H1 (cell line): ENCODE measurements at regions not wholly inside any gene's neighbourhood (a gene's known extent, or its start where the extent isn't known, plus 50 kb on each side); places are given as distances from the start of the nearest gene placed in this dataset.
A peak's percentile ranks its signal among the peaks of the same experiment; 100 is the strongest.

Experiments used
- CTCF ChIA-PET: fragments of 300-600 bp; sonication (Branson Sonifier 250); formaldehyde crosslinking; loops from one replicate; lab custom pipeline; 2021; ENCODE audit not compliant: partially characterized antibody; lab: Charles Lee
- POLR2A ChIA-PET: fragments of 300-600 bp; sonication (Branson Sonifier 250); formaldehyde crosslinking; loops from one replicate; lab custom pipeline; 2021; ENCODE audit warnings: inconsistent platforms; ENCODE audit not compliant: partially characterized antibody; lab: Charles Lee
- DNase-seq, 2 experiments: peaks; one replicate each; pipeline versions ENCODE4 v3.0.0 to v3.0.0-alpha.2; 2010 to 2022; ENCODE audit warnings: low spot score in 2 of 2, low read depth in 1 of 2, mixed read lengths in 1 of 2
- FAIRE-seq: peaks from 2 replicates; lab custom pipeline; 2011; peaks lifted over from hg19 to GRCh38; lab: Jason Lieb, UNC
- H2AFZ ChIP-seq: 2 replicates; pipeline ENCODE4 v1.8.1; 2012; ENCODE audit warnings: low read length, inconsistent platforms
- H2AK5ac ChIP-seq: 2 replicates; pipeline ENCODE4 v1.6.1; 2013; ENCODE audit warnings: low read depth, low read length
- H2BK120ac ChIP-seq: replicated peaks from 2 replicates; pipeline ENCODE3; 2013; ENCODE audit warnings: low read depth, low read length, inconsistent platforms
- H2BK12ac ChIP-seq: 2 replicates; pipeline ENCODE4 v1.6.1; 2013; ENCODE audit warnings: low read depth, low read length
- H2BK15ac ChIP-seq: 2 replicates; pipeline ENCODE4 v1.6.1; 2013; ENCODE audit warnings: low read length
- H2BK20ac ChIP-seq: 2 replicates; pipeline ENCODE4 v1.6.1; 2013; ENCODE audit warnings: low read length
- H2BK5ac ChIP-seq: 2 replicates; pipeline ENCODE4 v1.6.1; 2013; ENCODE audit warnings: low read depth, low read length
- H3K14ac ChIP-seq: 2 replicates; pipeline ENCODE4 v1.6.1; 2013; ENCODE audit warnings: inconsistent platforms; ENCODE audit not compliant: insufficient read length
- H3K18ac ChIP-seq: 2 replicates; pipeline ENCODE4 v1.6.1; 2013; ENCODE audit warnings: low read length; ENCODE audit errors: extremely low read depth
- H3K23ac ChIP-seq: 2 replicates; pipeline ENCODE4 v1.6.1; 2013; ENCODE audit warnings: inconsistent platforms; ENCODE audit not compliant: insufficient read length
- H3K23me2 ChIP-seq: 2 replicates; pipeline ENCODE4 v1.6.1; 2013; ENCODE audit warnings: low read depth, low read length
- H3K27ac ChIP-seq: 2 replicates; pipeline ENCODE4 v1.6.1; 2011; ENCODE audit warnings: low read depth, low read length, inconsistent platforms
- H3K27me3 ChIP-seq, 4 experiments: replicated peaks in 1 of 4; 1 replicate in 1 of 4; 2 replicates in 3 of 4; pipeline versions ENCODE4 v1.6.1 to v1.8.1; 2011 to 2013; ENCODE audit warnings: low read length in 3 of 4, mild to moderate bottlenecking in 3 of 4, inconsistent platforms in 2 of 4, mixed read lengths in 2 of 4, moderate library complexity in 1 of 4; ENCODE audit not compliant: control insufficient read depth in 3 of 4, insufficient read depth in 3 of 4; ENCODE audit errors: extremely low read depth in 1 of 4
- H3K36me3 ChIP-seq, 4 experiments: 2 replicates each; pipeline versions ENCODE4 v1.6.1 to v1.8.1; 2011 to 2013; ENCODE audit warnings: mild to moderate bottlenecking in 4 of 4, low read length in 3 of 4, moderate library complexity in 2 of 4, control low read depth in 1 of 4, inconsistent platforms in 1 of 4; ENCODE audit not compliant: insufficient read depth in 4 of 4, control insufficient read depth in 2 of 4
- H3K4ac ChIP-seq: replicated peaks from 2 replicates; pipeline ENCODE3; 2013; ENCODE audit warnings: low read length, low read depth, mixed read lengths, inconsistent platforms; ENCODE audit not compliant: insufficient read length
- H3K4me1 ChIP-seq, 4 experiments: replicated peaks in 1 of 4; 1 replicate in 1 of 4; 2 replicates in 3 of 4; pipeline versions ENCODE4 v1.6.1 to v1.8.1; 2011 to 2013; ENCODE audit warnings: low read length in 3 of 4, inconsistent platforms in 2 of 4, mixed read lengths in 1 of 4; ENCODE audit not compliant: insufficient read depth in 4 of 4, control insufficient read depth in 3 of 4
- H3K4me2 ChIP-seq, 2 experiments: 2 replicates each; pipeline versions ENCODE4 v1.6.1 to v1.8.1; 2011 to 2013; ENCODE audit warnings: low read depth in 2 of 2, low read length in 2 of 2, control low read depth in 1 of 2, inconsistent platforms in 1 of 2, mild to moderate bottlenecking in 1 of 2; ENCODE audit not compliant: insufficient read depth in 1 of 2
- H3K4me3 ChIP-seq, 4 experiments: fragments of 200-600, 300-600 bp in 1 of 4; sonication (generic), shearing (Covaris generic), sonication (Bioruptor Twin) in 1 of 4; 2 replicates each; pipeline versions ENCODE4 v1.5.1 to v1.8.1; 2011 to 2016; ENCODE audit warnings: low read length in 4 of 4, low read depth in 3 of 4, control low read depth in 2 of 4, inconsistent platforms in 2 of 4, mild to moderate bottlenecking in 2 of 4, mixed read lengths in 1 of 4, moderate library complexity in 1 of 4; ENCODE audit not compliant: insufficient read depth in 2 of 4; ENCODE audit errors: extremely low read depth in 1 of 4
- H3K56ac ChIP-seq: replicated peaks from 2 replicates; pipeline ENCODE3; 2013; ENCODE audit warnings: low read depth, mild to moderate bottlenecking, mixed read lengths, low read length, inconsistent platforms; ENCODE audit not compliant: insufficient read length
- H3K79me1 ChIP-seq: 2 replicates; pipeline ENCODE4 v1.6.1; 2013; ENCODE audit warnings: low read depth, low read length, control low read depth
- H3K79me2 ChIP-seq, 2 experiments: 2 replicates each; pipeline versions ENCODE4 v1.6.1 to v1.8.1; 2012 to 2013; ENCODE audit warnings: low read length in 2 of 2, mild to moderate bottlenecking in 2 of 2, inconsistent platforms in 1 of 2; ENCODE audit not compliant: insufficient read depth in 2 of 2, control insufficient read depth in 1 of 2
- H3K9ac ChIP-seq, 4 experiments: replicated peaks in 1 of 4; 1 replicate in 1 of 4; 2 replicates in 3 of 4; pipeline versions ENCODE4 v1.6.1 to v1.8.1; 2011 to 2013; ENCODE audit warnings: low read depth in 3 of 4, low read length in 3 of 4, control low read depth in 2 of 4, mild to moderate bottlenecking in 2 of 4, moderate library complexity in 2 of 4, inconsistent platforms in 1 of 4; ENCODE audit errors: extremely low read depth in 1 of 4
- H3K9me3 ChIP-seq, 2 experiments: 2 replicates each; pipeline versions ENCODE4 v1.6.1 to v1.8.1; 2012 to 2013; ENCODE audit warnings: mild to moderate bottlenecking in 2 of 2, moderate library complexity in 2 of 2, control low read depth in 1 of 2, inconsistent platforms in 1 of 2, low read depth in 1 of 2, low read length in 1 of 2, mixed read lengths in 1 of 2; ENCODE audit not compliant: insufficient read depth in 2 of 2
- H4K20me1 ChIP-seq, 2 experiments: replicated peaks in 1 of 2; 2 replicates each; pipeline versions ENCODE3 to v1.8.1; 2011 to 2013; ENCODE audit warnings: inconsistent platforms in 2 of 2, low read length in 2 of 2, mild to moderate bottlenecking in 1 of 2; ENCODE audit not compliant: insufficient read depth in 2 of 2, control insufficient read depth in 1 of 2
- H4K5ac ChIP-seq: 2 replicates; pipeline ENCODE4 v1.6.1; 2013; ENCODE audit warnings: low read length, low read depth, mixed read lengths, inconsistent platforms; ENCODE audit not compliant: insufficient read length
- H4K8ac ChIP-seq: 2 replicates; pipeline ENCODE4 v1.8.0; 2013; ENCODE audit warnings: mild to moderate bottlenecking, moderate library complexity, low read length, inconsistent platforms; ENCODE audit not compliant: insufficient read depth; ENCODE audit errors: extremely low read depth
- H4K91ac ChIP-seq: replicated peaks from 2 replicates; pipeline ENCODE3; 2013; ENCODE audit warnings: low read length, mixed read lengths, inconsistent platforms; ENCODE audit not compliant: insufficient read length
- CREB1 ChIP-seq: IDR thresholded peaks from 2 replicates; pipeline ENCODE4 v1.6.1; 2012; ENCODE audit warnings: inconsistent platforms
- HDAC6 ChIP-seq: IDR thresholded peaks from one replicate; pipeline ENCODE4 v1.7.1; 2012; ENCODE audit warnings: low read depth, mild to moderate bottlenecking, inconsistent platforms, low read length, moderate library complexity
- NRF1 ChIP-seq: IDR thresholded peaks from 2 replicates; pipeline ENCODE4 v1.6.1; 2011; ENCODE audit warnings: mild to moderate bottlenecking, low read depth, low read length, improper control_type of control experiment
- RFX5 ChIP-seq: IDR thresholded peaks from 2 replicates; pipeline ENCODE4 v1.6.1; 2011; ENCODE audit warnings: low read depth, low read length, improper control_type of control experiment, borderline replicate concordance
- RXRA ChIP-seq: IDR thresholded peaks from 2 replicates; pipeline ENCODE4 v1.6.1; 2011; ENCODE audit warnings: low read depth, mild to moderate bottlenecking, low read length, moderate library complexity; ENCODE audit not compliant: insufficient read depth
- SAP30 ChIP-seq: fragments of 300-600 bp; sonication (generic); IDR thresholded peaks from 2 replicates; pipeline ENCODE4 v1.7.1; 2012; ENCODE audit warnings: low read length, moderate library complexity, mild to moderate bottlenecking, inconsistent platforms; ENCODE audit not compliant: insufficient read depth, insufficient replicate concordance
- SIX5 ChIP-seq: IDR thresholded peaks from 2 replicates; pipeline ENCODE4 v1.6.1; 2011; ENCODE audit warnings: mild to moderate bottlenecking, low read depth, low read length
- SUZ12 ChIP-seq: fragments of 200-600 bp; sonication (generic); IDR thresholded peaks from 2 replicates; pipeline ENCODE4 v1.6.1; 2012; ENCODE audit warnings: mild to moderate bottlenecking, inconsistent platforms, low read length, moderate library complexity, mixed read lengths
- ZNF274 ChIP-seq: IDR thresholded peaks from 2 replicates; pipeline ENCODE4 v1.7.0; 2012; ENCODE audit warnings: low read length, borderline replicate concordance; ENCODE audit errors: extremely low read depth
- WGBS, 2 experiments: shearing (Covaris generic) in 1 of 2; methylation state at CpG; one replicate each; pipeline versions ENCODE4 v1.1.6 to v1.1.7; 2013 to 2015; ENCODE audit warnings: low lambda C conversion rate in 2 of 2, mixed read lengths in 2 of 2, inconsistent platforms in 1 of 2, low coverage in 1 of 2, missing lambda C conversion rate in 1 of 2; ENCODE audit not compliant: insufficient replicate concordance in 2 of 2, insufficient coverage in 1 of 2, insufficient read length in 1 of 2; ENCODE audit errors: extremely low coverage in 1 of 2, missing lambda C conversion rate in 1 of 2; 5-methylcytosine and 5-hydroxymethylcytosine counted together

DNA sequence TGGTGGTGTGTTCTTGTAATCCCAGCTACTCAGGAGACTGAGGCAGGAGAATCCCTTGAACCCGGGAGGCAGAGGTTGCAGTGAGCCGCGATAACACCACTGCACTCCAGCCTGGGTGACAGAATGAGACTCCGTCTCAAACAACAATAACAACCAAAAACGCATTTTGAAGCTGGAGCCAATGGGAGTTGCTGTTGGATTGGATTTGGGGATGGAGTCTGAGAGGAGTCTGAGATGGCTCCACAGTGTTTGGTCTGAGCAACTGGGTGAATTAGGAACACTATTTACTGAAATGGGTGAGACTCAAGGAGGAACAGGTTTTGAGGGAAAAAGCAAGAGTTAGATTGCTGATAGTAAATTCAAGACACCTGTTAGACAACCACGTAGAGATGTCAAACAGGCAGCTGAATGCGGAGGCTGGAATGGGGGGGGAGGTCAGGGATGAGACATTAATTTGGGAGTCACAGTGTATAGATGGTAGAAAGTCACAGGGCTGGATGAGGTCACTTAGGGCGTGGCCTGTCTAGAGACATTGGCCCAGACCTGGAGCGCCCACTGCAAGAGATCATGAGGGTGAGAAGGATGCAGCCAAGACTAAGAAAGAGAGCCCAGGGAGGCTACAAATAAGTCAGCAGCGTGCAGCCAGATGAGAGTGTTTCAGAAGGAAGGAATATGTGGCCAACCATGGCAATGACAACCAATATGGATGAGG is 56.4 kb downstream of the CYCS start:
- no peaks in the 10 kb centered on the region for H3K36me3 ChIP-seq
- no peak overlapping the region for H3K18ac ChIP-seq
- no peak overlapping the region for H2BK120ac ChIP-seq
- no peaks in the 10 kb centered on the region for H3K79me2 ChIP-seq
- no peak overlapping the region for H3K27ac ChIP-seq
- H2BK15ac ChIP-seq = no peak overlapping the region
- H3K79me1 ChIP-seq = no peaks in the 10 kb centered on the region
- no peaks in the 10 kb centered on the region for H4K20me1 ChIP-seq
- FAIRE-seq (no peak), DNase-seq (no peak)
- no peak overlapping the region for H2BK20ac ChIP-seq
- H3K9me3 ChIP-seq = no peaks in the 10 kb centered on the region; a peak in 1 of 4 replicates
- H3K4ac ChIP-seq = no peak overlapping the region
- no peak overlapping the region for H3K9ac ChIP-seq
- TF ChIP-seq SUZ12 (no peak), HDAC6 (no peak), CREB1 (no peak), RXRA (no peak), NRF1 (no peak), ZNF274 (no peak), SAP30 (no peak), SIX5 (no peak), RFX5 (no peak)
- no peak overlapping the region for H2AK5ac ChIP-seq
- CTCF ChIA-PET = interaction anchor here (1.0 to 2.4 kb wide), 6 partner anchors 9 to 256 kb away, joined by 3 to 9 read pairs (median 6); no protein-coding TSS in a partner anchor
- POLR2A ChIA-PET = no interaction called here
- H4K91ac ChIP-seq = no peak overlapping the region
- no peak overlapping the region for H4K5ac ChIP-seq
- no peaks in the 10 kb centered on the region for H3K23me2 ChIP-seq
- H2AFZ ChIP-seq = 0 out of 2 replicates have a peak overlapping the region, but pooled peaks have one; percentile 61
- no peak overlapping the region for H3K56ac ChIP-seq
- H2BK12ac ChIP-seq = 0 out of 2 replicates have a peak overlapping the region, but pooled peaks have one; percentile 10
- WGBS, 2 experiments = 91% methylated on average over 10 of the region's 10 CpGs; no CpG with 5 or more reads in 1 of the 2 experiments
- no peak overlapping the region for H2BK5ac ChIP-seq
- no peaks in the 10 kb centered on the region for H3K27me3 ChIP-seq
- no peak overlapping the region for H3K23ac ChIP-seq
- no peak overlapping the region for H3K4me3 ChIP-seq
- H3K14ac ChIP-seq = no peak overlapping the region
- H3K4me1 ChIP-seq = no peaks in the 10 kb centered on the region; a peak in 2 of 7 replicates
- H3K4me2 ChIP-seq = no peak overlapping the region
- H4K8ac ChIP-seq = no peak overlapping the region
